ENCODE measurements at regions not wholly inside any gene's neighbourhood (a gene's known extent, or its start where the extent isn't known, plus 50 kb on each side); places are given as distances from the start of the nearest gene placed in this dataset.

GRCh38 chr3:78115983-78116382 is 1076.1 kb downstream of the ROBO2 start:
- in situ Hi-C loops (cut with HindIII; ENCODE audit: low sequenced_read_pairs), result no loop called here
- no peak for DNase-seq (ENCODE audit: low spot score)

- DNase-seq (ENCODE audit: low spot score), result no peak
- in situ Hi-C loops (cut with HindIII; ENCODE audit: low sequenced_read_pairs), result no loop called here
Measured at GRCh38 chr3:78116874-78117273, 1077.0 kb downstream of the ROBO2 start.

GRCh38 chr3:78123058-78123457 is 1083.2 kb downstream of the ROBO2 start:
- DNase-seq (ENCODE audit: low spot score), result no peak
- in situ Hi-C loops (cut with HindIII; ENCODE audit: low sequenced_read_pairs), result no loop called here

GRCh38 chr3:78129707-78130106 is 1089.8 kb downstream of the ROBO2 start:
- in situ Hi-C loops (cut with HindIII; ENCODE audit: low sequenced_read_pairs), result no loop called here
- DNase-seq (ENCODE audit: low spot score), result no peak

GRCh38 chr3:78130741-78131290 is 1090.9 kb downstream of the ROBO2 start:
- DNase-seq (ENCODE audit: low spot score), result no peak

GRCh38 chr3:78134496-78134895 is 1094.6 kb downstream of the ROBO2 start:
- DNase-seq (ENCODE audit: low spot score), result no peak
- in situ Hi-C loops (cut with HindIII; ENCODE audit: low sequenced_read_pairs), result no loop called here

More at GRCh38 chr3:78130741-78131290, 1090.9 kb downstream of the ROBO2 start:
- in situ Hi-C loops (cut with HindIII; ENCODE audit: low sequenced_read_pairs), result no loop called here

- in situ Hi-C loops (cut with HindIII; ENCODE audit: low sequenced_read_pairs), result no loop called here
- DNase-seq (ENCODE audit: low spot score), result no peak
Measured at GRCh38 chr3:78139166-78139565, 1099.3 kb downstream of the ROBO2 start.

- in situ Hi-C loops (cut with HindIII; ENCODE audit: low sequenced_read_pairs), result no loop called here
Measured at GRCh38 chr3:78140274-78140673, 1100.4 kb downstream of the ROBO2 start.

GRCh38 chr3:78140866-78141265 is 1101.0 kb downstream of the ROBO2 start:
- in situ Hi-C loops (cut with HindIII; ENCODE audit: low sequenced_read_pairs), result no loop called here
- no peak for DNase-seq (ENCODE audit: low spot score)

More at GRCh38 chr3:78140274-78140673, 1100.4 kb downstream of the ROBO2 start:
- no peak for DNase-seq (ENCODE audit: low spot score)

- in situ Hi-C loops (cut with HindIII; ENCODE audit: low sequenced_read_pairs), result no loop called here
Measured at GRCh38 chr3:78141269-78141668, 1101.4 kb downstream of the ROBO2 start.

GRCh38 chr3:78143000-78143399 is 1103.1 kb downstream of the ROBO2 start:
- in situ Hi-C loops (cut with HindIII; ENCODE audit: low sequenced_read_pairs), result no loop called here
- no peak for DNase-seq (ENCODE audit: low spot score)

More at GRCh38 chr3:78141269-78141668, 1101.4 kb downstream of the ROBO2 start:
- DNase-seq (ENCODE audit: low spot score), result no peak

- in situ Hi-C loops (cut with HindIII; ENCODE audit: low sequenced_read_pairs), result no loop called here
- DNase-seq (ENCODE audit: low spot score), result no peak
Measured at GRCh38 chr3:78148986-78149717, 1109.3 kb downstream of the ROBO2 start.

- in situ Hi-C loops (cut with HindIII; ENCODE audit: low sequenced_read_pairs), result no loop called here
- DNase-seq (ENCODE audit: low spot score), result no peak
Measured at GRCh38 chr3:78153973-78154372, 1114.1 kb downstream of the ROBO2 start.

GRCh38 chr3:78154521-78155186 is 1114.8 kb downstream of the ROBO2 start:
- DNase-seq (ENCODE audit: low spot score), result no peak
- in situ Hi-C loops (cut with HindIII; ENCODE audit: low sequenced_read_pairs), result no loop called here

GRCh38 chr3:78161736-78162135 is 1121.8 kb downstream of the ROBO2 start:
- no peak for DNase-seq (ENCODE audit: low spot score)
- in situ Hi-C loops (cut with HindIII; ENCODE audit: low sequenced_read_pairs), result no loop called here

- DNase-seq (ENCODE audit: low spot score), result no peak
- in situ Hi-C loops (cut with HindIII; ENCODE audit: low sequenced_read_pairs), result no loop called here
Measured at GRCh38 chr3:78163379-78163778, 1123.5 kb downstream of the ROBO2 start.

- no peak for DNase-seq (ENCODE audit: low spot score)
- in situ Hi-C loops (cut with HindIII; ENCODE audit: low sequenced_read_pairs), result no loop called here
Measured at GRCh38 chr3:78165876-78166275, 1126.0 kb downstream of the ROBO2 start.

GRCh38 chr3:78174821-78175220 is 1134.9 kb downstream of the ROBO2 start:
- no peak for DNase-seq (ENCODE audit: low spot score)
- in situ Hi-C loops (cut with HindIII; ENCODE audit: low sequenced_read_pairs), result no loop called here

- no peak for DNase-seq (ENCODE audit: low spot score)
- in situ Hi-C loops (cut with HindIII; ENCODE audit: low sequenced_read_pairs), result no loop called here
Measured at GRCh38 chr3:78176869-78177268, 1137.0 kb downstream of the ROBO2 start.

- no peak for DNase-seq (ENCODE audit: low spot score)
- in situ Hi-C loops (cut with HindIII; ENCODE audit: low sequenced_read_pairs), result no loop called here
Measured at GRCh38 chr3:78177780-78178179, 1137.9 kb downstream of the ROBO2 start.

Measured in G401 (cell line).